GM04503 (cell line): ENCODE measurements at regions not wholly inside any gene's neighbourhood (a gene's known extent, or its start where the extent isn't known, plus 50 kb on each side); places are given as distances from the start of the nearest gene placed in this dataset.

Source experiments
- DNase-seq: peaks from one replicate; pipeline ENCODE4 v3.0.0-alpha.2; 2012; ENCODE audit warnings: low read depth

GRCh38 chr1:5379176-5379759, 613.0 kb downstream of the NPHP4 start:
- no peak for DNase-seq

GRCh38 chr1:5376538-5377247, 615.5 kb downstream of the NPHP4 start:
- DNase-seq, result no peak

DNA sequence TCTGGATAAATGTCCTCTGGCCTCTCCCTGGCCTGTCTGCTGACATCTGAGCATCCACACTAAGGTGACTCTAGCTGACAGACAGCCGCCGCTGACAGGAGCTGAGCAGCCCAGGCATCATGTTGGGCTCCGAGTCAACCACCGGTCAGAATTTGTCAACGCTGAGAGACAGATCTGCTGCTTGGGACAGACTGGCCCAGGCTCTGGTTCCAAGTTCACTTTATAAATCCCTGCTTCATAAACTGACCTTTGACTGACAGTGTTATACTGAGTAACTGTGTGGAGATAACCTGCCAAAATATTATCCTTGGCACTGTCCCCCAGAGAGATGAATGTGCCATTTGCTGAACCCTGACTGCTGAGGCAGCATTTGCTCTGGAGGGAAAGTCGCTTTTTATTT, 616.7 kb downstream of the NPHP4 start:
- DNase-seq, result no peak

DNA sequence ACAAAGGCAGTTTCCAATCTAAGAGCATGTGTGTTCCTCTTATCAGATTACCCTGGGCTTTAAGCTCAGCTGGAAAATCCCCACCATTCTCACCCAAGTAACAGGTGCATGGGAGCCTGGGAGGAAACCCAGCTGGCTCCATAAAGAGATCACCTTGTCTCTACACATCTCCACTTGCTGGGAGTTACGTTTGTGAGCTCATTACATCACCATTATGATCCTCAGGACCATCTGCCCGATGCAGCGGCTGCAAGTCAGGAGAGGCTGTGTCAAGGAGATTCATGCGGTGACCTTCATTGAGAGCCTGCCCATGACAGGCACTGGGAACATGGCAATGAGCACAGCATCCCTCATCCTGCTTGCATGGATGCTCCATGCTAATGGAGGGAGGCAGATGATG, 618.0 kb downstream of the NPHP4 start:
- no peak for DNase-seq

DNA sequence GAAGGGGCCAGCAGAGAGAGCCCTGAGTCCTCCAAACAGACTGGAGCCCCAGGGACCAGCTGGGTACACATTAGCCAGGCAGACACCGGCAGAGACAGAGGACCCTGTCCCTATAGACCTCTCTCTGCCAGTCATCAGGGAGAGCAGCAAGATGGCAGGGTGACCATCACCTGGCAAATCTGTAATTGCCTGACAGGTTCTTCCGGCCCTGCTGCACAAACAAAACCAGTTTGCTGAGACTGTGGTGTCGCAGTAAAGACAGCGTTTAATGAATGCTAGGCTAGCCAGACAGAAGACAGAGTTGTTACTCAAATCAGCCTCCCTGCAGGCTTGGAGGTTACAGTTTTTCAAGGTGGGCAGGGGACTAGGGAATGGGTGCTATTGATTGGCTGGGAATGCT, 618.9 kb downstream of the NPHP4 start:
- no peak for DNase-seq

DNA sequence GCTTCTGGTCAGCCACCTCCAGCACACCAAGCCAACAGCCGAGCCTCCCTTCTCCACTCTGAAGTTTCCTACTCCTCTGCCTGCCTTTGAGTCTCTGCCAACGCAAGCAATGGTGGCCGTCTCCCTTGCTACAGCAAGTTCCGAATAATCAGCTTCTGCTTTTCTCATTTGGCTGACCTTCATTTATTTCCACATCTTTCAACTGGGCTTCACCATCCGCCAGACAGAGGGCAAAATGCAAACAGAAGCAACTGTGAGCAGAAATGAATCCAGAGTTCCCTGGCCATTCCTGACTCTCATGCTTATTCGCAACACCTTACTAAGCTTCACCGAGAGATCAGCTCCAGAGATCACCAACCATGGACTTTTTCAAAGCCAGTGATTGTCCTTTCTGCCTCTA, 621.0 kb downstream of the NPHP4 start:
- no peak for DNase-seq

DNA sequence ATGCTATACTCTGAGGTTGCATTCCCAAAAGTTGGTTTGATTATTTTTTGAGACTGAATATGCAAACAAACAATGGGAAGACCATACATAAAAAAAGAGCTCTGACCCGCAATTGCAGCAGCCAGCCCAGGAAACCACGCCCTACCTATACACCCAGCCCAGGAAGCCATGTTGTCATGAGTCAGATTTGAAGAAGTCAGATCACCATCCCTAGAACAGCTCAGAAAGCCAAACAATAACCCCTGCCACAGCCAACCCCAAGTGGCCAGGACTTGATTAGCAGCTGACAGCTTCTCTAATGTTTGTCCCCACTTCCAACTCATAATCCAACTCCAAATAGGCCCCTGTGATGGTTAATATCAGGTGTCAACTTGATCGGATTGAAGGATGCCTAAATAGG, 621.9 kb downstream of the NPHP4 start:
- DNase-seq, result no peak

DNA sequence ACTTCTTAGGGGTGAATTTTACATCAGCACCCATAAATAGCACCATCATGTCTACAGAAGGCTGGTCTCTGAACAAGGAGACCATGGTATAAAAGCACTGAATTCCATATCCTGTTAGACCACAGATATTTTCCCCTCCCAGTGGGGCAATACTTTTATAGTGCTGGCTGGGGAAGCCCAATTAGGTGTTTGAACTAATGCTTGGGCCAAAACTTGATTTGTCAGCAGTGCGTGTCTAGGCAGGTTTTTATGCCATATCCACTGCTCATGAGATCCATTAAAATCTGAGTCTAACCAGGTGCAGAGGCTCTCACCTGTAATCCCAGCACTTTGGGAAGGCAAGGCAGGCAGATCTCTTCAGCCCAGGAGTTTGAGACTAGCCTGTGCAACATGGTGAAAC, 623.0 kb downstream of the NPHP4 start:
- DNase-seq, result no peak

GRCh38 chr1:5368201-5368600, 624.0 kb downstream of the NPHP4 start:
- DNase-seq, result no peak

GRCh38 chr1:5367306-5367705, 624.9 kb downstream of the NPHP4 start:
- DNase-seq, result no peak

DNA sequence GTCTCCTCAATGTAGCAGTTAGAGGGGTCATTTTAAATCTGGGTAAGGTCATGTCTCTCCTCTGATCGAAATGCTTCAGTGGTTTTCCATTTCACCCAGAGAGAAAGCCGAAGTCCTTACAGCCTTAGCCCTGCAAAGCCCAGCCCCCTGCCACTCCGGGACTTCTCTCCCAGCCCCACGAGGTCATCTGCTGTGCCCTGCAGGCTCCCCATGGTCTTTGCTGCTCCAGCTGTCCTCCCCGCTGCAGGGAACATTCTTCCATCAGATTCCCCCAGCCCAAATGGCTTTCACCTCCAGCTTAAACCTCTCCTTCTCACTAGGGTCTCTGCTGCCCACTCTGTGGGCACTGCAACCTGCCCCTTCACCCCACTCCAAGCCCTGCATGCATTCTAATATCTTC, 626.5 kb downstream of the NPHP4 start:
- DNase-seq, result no peak

- no peak for DNase-seq
Measured at GRCh38 chr1:5364591-5364990, 627.6 kb downstream of the NPHP4 start.

DNA sequence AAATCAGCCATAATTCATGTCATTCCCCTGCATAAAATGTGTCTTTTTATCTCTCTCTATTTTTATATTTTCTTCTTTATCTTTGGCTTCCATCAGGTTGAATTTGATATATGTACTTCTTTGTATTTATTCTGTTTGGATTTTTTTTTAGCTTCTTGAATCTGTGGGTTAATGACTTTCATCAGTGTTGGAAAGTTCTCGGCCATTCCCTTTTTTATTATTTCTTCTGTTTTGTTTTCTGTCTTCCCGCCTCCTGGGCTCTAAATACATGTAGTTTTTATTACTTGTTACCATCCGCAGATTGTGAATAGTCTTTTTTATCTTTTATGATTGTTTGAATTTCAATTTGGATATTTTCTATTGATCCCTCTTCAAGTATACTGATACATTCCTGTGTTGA, 637.5 kb downstream of the NPHP4 start:
- DNase-seq, result no peak

- DNase-seq, result no peak
Measured at GRCh38 chr1:5351366-5351765, 640.9 kb downstream of the NPHP4 start.

DNA sequence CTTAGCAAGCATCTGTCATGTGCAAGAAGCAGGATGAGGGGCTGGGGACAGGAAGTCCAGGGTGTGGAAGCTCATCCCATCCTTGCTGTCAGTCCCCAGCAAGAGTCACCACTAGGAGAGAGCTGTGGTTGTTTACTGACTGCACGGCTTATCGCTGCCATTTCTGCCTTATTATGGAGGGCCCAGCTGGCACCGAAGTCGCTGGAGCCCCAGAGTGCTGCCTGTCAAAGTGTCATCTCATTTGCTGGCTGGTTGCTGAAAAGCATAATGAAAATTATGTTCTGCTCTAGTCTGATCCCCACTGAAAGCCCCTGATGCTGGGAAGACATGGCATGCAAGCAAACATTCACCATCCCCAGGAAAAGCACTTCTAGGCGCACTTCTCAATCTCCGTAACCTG, 642.7 kb downstream of the NPHP4 start:
- no peak for DNase-seq

DNA sequence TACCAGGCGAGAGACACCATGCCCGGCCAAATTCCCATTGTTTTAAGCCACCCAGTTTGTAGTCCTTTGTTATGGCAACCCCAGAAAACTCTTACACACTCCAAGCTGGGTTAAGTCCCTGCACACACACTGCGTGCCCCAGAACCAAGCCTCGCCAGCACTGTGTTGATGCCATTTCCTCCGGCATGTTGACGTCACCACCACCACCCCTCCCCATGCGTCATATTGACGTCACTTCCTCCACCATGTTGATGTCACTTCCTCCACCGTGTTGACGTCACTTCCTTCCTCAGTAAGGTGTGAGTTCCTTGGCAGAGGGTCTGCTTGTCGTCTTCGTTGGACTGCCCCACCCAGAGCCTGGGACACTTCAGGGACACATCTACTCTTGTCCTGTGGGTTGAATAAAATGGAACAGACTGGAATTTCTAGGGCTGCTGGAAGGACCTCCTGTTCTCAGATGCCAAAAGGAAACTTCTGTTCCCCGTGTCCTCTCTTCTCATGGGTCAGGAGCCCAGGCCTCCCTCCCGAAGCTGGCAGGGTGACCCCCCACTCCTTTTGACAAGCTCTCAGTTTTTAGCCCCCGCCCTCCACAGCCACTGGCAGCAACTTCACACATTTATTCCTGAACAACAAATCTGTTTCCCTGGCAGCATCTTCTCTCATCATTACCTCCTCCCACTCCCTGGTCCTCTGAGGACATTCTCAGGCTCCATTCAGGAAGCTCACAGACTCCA, 643.3 kb downstream of the NPHP4 start:
- no peak for DNase-seq

DNA sequence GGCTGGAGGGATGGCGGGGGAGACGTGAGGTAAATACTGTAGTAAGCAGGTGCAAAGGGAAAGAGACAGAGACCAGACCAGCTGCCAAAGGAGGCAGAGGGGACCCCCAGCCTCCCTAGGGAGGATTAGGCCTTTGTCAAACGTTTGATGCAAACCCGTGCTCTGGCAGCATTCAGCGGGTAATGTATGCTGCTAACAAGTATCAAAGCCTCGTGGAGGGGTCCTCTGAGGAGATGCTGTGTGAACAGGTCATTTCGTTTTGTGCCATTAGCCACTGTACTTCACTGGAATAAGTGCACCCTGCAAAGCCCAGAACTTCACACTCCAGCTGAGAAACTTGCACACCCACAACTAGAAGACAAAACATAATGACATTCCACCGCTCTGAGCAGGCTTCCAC, 644.5 kb downstream of the NPHP4 start:
- no peak for DNase-seq

- DNase-seq, result no peak
Measured at GRCh38 chr1:5345556-5345955, 646.7 kb downstream of the NPHP4 start.

DNA sequence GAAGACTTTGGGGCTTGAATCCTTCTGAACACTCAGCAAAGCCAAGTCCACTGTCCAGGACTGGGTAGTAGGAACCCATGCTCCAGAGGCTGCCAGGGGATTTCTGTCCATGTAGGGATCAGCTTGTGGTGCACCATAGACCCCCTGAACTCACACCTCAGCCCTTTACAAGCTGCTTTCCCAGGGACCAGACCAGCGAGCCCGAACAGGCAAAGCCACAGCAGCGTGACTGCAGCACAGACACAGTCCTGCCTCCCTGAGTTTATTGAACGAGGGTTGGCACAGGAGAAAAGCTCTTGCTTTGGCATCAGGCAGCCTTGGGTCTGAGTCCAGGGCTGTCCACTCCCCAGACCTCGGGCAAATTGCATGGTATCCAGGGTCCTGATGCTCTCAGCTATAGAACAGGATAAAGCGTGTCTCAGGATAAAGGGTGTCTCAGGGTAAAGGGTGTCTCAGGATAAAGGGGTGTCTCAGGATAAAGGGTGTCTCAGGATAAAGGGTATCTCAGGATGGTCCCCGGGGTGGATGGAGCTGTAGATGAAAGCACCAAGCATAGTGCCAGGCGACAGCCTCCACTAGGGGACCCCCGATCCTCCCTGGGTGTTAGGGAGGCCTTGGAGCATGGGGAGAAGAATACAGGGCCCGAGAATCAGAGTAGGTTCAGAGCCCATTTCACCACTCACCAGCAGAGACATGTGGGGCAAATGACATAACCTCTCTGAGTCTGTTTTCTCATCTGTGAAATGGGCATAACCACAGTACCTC, 648.8 kb downstream of the NPHP4 start:
- DNase-seq, result no peak

DNA sequence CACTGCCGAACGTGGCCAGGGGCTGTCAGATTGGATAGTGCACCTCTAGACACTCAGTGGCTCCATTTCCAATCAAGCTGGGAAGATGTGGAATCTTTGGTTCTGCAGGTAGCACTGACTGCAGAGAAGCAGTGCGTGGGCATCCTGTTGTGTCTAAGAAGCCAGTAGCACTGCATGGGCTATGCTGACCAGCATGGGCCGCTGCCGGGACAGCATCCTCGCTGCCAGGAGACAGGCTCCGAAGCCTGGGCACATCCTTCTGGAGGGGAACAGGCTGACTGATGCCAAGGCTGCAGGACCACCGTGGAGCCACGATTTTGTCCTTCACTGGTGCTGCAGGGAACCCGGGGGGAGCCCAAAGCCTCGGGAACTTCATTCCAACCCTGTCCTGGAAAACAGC, 649.4 kb downstream of the NPHP4 start:
- DNase-seq, result no peak

DNA sequence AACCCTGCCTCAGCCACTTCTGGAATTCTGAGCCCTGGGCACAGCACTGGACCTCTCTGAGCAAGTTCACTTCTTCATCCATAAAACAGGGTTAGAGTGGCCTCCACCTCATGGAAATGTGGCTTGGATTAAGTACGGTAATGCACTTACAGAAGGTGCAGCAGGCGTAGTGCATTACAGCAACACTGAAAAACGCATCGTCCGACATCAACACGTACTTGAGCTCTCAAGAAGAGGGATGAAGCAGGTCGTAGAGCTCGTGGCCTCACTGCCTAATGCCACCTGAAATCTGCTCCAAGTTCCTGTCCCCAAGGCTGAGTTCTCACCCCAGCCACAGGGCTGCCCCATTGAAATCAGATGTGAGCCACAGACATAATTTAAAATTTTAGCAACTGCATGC, 650.1 kb downstream of the NPHP4 start:
- DNase-seq, result no peak

- no peak for DNase-seq
Measured at GRCh38 chr1:5341471-5341870, 650.8 kb downstream of the NPHP4 start.
